ENCODE measurements at regions not wholly inside any gene's neighbourhood (a gene's known extent, or its start where the extent isn't known, plus 50 kb on each side); places are given as distances from the start of the nearest gene placed in this dataset.
A peak's percentile ranks its signal among the peaks of the same experiment; 100 is the strongest.

DNA sequence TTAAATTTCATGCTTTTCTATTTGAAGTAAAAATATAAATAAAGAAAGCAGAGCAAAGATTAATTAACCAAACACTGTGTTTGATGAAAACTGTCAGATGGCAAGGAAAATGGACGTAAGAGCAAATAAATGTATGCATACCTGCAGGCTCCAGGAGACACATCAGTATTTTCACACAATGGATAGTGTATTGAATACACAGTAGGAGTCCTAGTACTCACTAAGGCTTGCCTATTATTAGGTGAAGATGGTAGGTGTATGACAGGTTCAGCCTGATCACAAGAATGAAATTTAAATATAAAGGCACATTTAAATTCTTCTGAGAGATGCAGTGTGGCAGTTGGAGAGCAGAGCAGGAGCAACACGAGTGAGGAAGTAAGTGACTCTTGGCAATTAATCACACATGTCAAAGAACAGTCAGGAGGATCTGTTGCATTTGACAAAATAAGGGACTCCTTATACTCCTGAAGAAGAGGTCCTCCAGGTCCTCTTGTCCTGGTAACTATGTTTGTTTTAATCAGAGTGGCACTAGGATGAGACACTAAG is 106.0 kb upstream of the NDST4 start:
- Histone ChIP-seq H3K79me2 (replicated peaks; ENCODE audit: insufficient read depth) (no peaks in the 10 kb centered on the region), H3F3A (replicated peaks; ENCODE audit: low read depth) (no peaks in the 10 kb centered on the region), H4K20me1 (replicated peaks; ENCODE audit: insufficient read depth) (no peaks in the 10 kb centered on the region), H3K27me3 (ENCODE audit: insufficient read depth) (no peaks in the 10 kb centered on the region), H3K4me2 (no peak overlapping the region), H3K36me3 (ENCODE audit: insufficient read depth) (no peaks in the 10 kb centered on the region), H3K4me1 (ENCODE audit: insufficient read depth) (peaks cover 57% of the 10 kb centered on the region), H3K4me3 (no peak overlapping the region), H3K9me2 (ENCODE audit: insufficient read depth) (no peaks in the 10 kb centered on the region), H3K27ac (ENCODE audit: low read depth) (peak overlapping the region; percentile 17; the same call in 1 of the 2 replicates), H2AFZ (no peak overlapping the region)
- TF ChIP-seq ETS1 (IDR thresholded peaks at IDR 0.05) (no peak), NANOG (IDR thresholded peaks at IDR 0.05; ENCODE audit: borderline replicate concordance) (peak; percentile 53; the same call in 1 of the 2 replicates), EZH2phosphoT487 (IDR thresholded peaks at IDR 0.05; ENCODE audit: unreplicated experiment) (no peak)
- TF ChIP-seq, protein P1, sequence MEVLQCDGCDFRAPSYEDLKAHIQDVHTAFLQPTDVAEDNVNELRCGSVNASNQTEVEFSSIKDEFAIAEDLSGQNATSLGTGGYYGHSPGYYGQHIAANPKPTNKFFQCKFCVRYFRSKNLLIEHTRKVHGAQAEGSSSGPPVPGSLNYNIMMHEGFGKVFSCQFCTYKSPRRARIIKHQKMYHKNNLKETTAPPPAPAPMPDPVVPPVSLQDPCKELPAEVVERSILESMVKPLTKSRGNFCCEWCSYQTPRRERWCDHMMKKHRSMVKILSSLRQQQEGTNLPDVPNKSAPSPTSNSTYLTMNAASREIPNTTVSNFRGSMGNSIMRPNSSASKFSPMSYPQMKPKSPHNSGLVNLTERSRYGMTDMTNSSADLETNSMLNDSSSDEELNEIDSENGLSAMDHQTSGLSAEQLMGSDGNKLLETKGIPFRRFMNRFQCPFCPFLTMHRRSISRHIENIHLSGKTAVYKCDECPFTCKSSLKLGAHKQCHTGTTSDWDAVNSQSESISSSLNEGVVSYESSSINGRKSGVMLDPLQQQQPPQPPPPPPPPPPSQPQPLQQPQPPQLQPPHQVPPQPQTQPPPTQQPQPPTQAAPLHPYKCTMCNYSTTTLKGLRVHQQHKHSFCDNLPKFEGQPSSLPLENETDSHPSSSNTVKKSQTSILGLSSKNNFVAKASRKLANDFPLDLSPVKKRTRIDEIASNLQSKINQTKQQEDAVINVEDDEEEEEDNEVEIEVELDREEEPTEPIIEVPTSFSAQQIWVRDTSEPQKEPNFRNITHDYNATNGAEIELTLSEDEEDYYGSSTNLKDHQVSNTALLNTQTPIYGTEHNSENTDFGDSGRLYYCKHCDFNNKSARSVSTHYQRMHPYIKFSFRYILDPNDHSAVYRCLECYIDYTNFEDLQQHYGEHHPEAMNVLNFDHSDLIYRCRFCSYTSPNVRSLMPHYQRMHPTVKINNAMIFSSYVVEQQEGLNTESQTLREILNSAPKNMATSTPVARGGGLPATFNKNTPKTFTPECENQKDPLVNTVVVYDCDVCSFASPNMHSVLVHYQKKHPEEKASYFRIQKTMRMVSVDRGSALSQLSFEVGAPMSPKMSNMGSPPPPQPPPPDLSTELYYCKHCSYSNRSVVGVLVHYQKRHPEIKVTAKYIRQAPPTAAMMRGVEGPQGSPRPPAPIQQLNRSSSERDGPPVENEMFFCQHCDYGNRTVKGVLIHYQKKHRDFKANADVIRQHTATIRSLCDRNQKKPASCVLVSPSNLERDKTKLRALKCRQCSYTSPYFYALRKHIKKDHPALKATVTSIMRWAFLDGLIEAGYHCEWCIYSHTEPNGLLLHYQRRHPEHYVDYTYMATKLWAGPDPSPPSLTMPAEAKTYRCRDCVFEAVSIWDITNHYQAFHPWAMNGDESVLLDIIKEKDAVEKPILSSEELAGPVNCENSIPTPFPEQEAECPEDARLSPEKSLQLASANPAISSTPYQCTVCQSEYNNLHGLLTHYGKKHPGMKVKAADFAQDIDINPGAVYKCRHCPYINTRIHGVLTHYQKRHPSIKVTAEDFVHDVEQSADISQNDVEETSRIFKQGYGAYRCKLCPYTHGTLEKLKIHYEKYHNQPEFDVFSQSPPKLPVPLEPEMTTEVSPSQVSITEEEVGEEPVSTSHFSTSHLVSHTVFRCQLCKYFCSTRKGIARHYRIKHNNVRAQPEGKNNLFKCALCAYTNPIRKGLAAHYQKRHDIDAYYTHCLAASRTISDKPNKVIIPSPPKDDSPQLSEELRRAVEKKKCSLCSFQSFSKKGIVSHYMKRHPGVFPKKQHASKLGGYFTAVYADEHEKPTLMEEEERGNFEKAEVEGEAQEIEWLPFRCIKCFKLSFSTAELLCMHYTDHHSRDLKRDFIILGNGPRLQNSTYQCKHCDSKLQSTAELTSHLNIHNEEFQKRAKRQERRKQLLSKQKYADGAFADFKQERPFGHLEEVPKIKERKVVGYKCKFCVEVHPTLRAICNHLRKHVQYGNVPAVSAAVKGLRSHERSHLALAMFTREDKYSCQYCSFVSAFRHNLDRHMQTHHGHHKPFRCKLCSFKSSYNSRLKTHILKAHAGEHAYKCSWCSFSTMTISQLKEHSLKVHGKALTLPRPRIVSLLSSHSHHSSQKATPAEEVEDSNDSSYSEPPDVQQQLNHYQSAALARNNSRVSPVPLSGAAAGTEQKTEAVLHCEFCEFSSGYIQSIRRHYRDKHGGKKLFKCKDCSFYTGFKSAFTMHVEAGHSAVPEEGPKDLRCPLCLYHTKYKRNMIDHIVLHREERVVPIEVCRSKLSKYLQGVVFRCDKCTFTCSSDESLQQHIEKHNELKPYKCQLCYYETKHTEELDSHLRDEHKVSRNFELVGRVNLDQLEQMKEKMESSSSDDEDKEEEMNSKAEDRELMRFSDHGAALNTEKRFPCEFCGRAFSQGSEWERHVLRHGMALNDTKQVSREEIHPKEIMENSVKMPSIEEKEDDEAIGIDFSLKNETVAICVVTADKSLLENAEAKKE (CRISPR knock-in tag; IDR thresholded peaks at IDR 0.05) = 0 out of 2 replicates have a peak, but pooled peaks have one; percentile 34
- Mint-ChIP-seq H3K36me3 (ENCODE audit: low read depth) (no peaks in the 10 kb centered on the region), H3K27me3 (ENCODE audit: insufficient read depth, low read depth, poor library complexity) (no peaks in the 10 kb centered on the region), H3K4me1 (peaks cover 46% of the 10 kb centered on the region), H3K9me3 (no peaks in the 10 kb centered on the region), H3K27ac (no peak overlapping the region), H3K4me3 (no peak overlapping the region)
- DNase-seq (ENCODE audit: low spot score) = peak; percentile 65
- ATAC-seq = peak; percentile 92

GRCh38 chr4:115215935-115216334 is 102.5 kb upstream of the NDST4 start:
- no peak overlapping the region for H3K4me2 ChIP-seq
- Mint-ChIP-seq H3K4me1 (peaks cover 31% of the 10 kb centered on the region), H3K9me3 (no peaks in the 10 kb centered on the region), H3K27me3 (ENCODE audit: insufficient read depth, low read depth, poor library complexity) (no peaks in the 10 kb centered on the region), H3K27ac (no peak overlapping the region), H3K36me3 (ENCODE audit: low read depth) (no peaks in the 10 kb centered on the region), H3K4me3 (no peak overlapping the region)
- H4K20me1 ChIP-seq (replicated peaks; ENCODE audit: insufficient read depth) = no peaks in the 10 kb centered on the region
- H3K36me3 ChIP-seq (ENCODE audit: insufficient read depth) = no peaks in the 10 kb centered on the region
- ATAC-seq (no peak), DNase-seq (ENCODE audit: low spot score) (no peak)
- no peaks in the 10 kb centered on the region for H3K27me3 ChIP-seq (ENCODE audit: insufficient read depth)
- H3K4me1 ChIP-seq (ENCODE audit: insufficient read depth) = peaks cover 32% of the 10 kb centered on the region
- H3K4me3 ChIP-seq = no peak overlapping the region
- no peaks in the 10 kb centered on the region for H3K79me2 ChIP-seq (replicated peaks; ENCODE audit: insufficient read depth)
- no peaks in the 10 kb centered on the region for H3K9me2 ChIP-seq (ENCODE audit: insufficient read depth)
- H3K27ac ChIP-seq (ENCODE audit: low read depth) = no peak overlapping the region
- no peak overlapping the region for H2AFZ ChIP-seq
- no peaks in the 10 kb centered on the region for H3F3A ChIP-seq (replicated peaks; ENCODE audit: low read depth)
- no peak for TF ChIP-seq JUNB (IDR thresholded peaks at IDR 0.05; ENCODE audit: unreplicated experiment)
- TF ChIP-seq ETS1 (IDR thresholded peaks at IDR 0.05) = no peak
- no peak for TF ChIP-seq ZNF114 (CRISPR knock-in tag; IDR thresholded peaks at IDR 0.05)
- no peak for TF ChIP-seq EZH2phosphoT487 (IDR thresholded peaks at IDR 0.05; ENCODE audit: unreplicated experiment)
- TF ChIP-seq ZNF331 (CRISPR knock-in tag; IDR thresholded peaks at IDR 0.05; ENCODE audit: low read depth) = no peak
- TF ChIP-seq NANOG (IDR thresholded peaks at IDR 0.05; ENCODE audit: borderline replicate concordance) = no peak
- no peak for TF ChIP-seq CREB1 (CRISPR knock-in tag; IDR thresholded peaks at IDR 0.05; ENCODE audit: low read depth)
- TF ChIP-seq EZH2 (IDR thresholded peaks at IDR 0.05; ENCODE audit: low read depth, unreplicated experiment) = no peak
- no peak for TF ChIP-seq STAT1 (IDR thresholded peaks at IDR 0.05; ENCODE audit: unreplicated experiment)

Measured in GM23338 (cell line).